Immature natural killer cell (primary cell): ENCODE measurements at regions not wholly inside any gene's neighbourhood (a gene's known extent, or its start where the extent isn't known, plus 50 kb on each side); places are given as distances from the start of the nearest gene placed in this dataset.
"Not testable (repeated sequence)": the region's sequence is repeated elsewhere in the genome, so short reads cannot be mapped to it uniquely, and the experiment has no call there.

Source experiments
- DNase-seq, 3 donors: peaks; one replicate each; pipeline ENCODE4 v3.0.0; 2022; ENCODE audit warnings: mixed read lengths in 1 of 3
- H3K27ac Mint-ChIP-seq, 6 donors: one replicate each; pipeline ENCODE4 v1.8.0; 2020; ENCODE audit warnings: mixed read lengths in 6 of 6, mild to moderate bottlenecking in 5 of 6, inconsistent platforms in 4 of 6, moderate library complexity in 3 of 6
- H3K27me3 Mint-ChIP-seq, 3 donors: one replicate each; pipeline ENCODE4 v1.8.0; 2020 to 2021; ENCODE audit warnings: low read depth in 3 of 3, mild to moderate bottlenecking in 3 of 3, mixed read lengths in 3 of 3, moderate library complexity in 3 of 3, inconsistent platforms in 1 of 3
- H3K36me3 Mint-ChIP-seq, 3 donors: one replicate each; pipeline ENCODE4 v1.8.0; 2020; ENCODE audit warnings: mixed read lengths in 3 of 3, inconsistent platforms in 2 of 3, mild to moderate bottlenecking in 2 of 3
- H3K4me1 Mint-ChIP-seq, 2 donors: one replicate each; pipeline ENCODE4 v1.8.0; 2020; ENCODE audit warnings: inconsistent platforms in 2 of 2, mild to moderate bottlenecking in 2 of 2, mixed read lengths in 2 of 2, moderate library complexity in 1 of 2
- H3K4me3 Mint-ChIP-seq, 5 donors: one replicate each; pipeline ENCODE4 v1.8.0; 2020; ENCODE audit warnings: mild to moderate bottlenecking in 5 of 5, mixed read lengths in 5 of 5, inconsistent platforms in 3 of 5, moderate library complexity in 3 of 5
- H3K9me3 Mint-ChIP-seq, 6 donors: one replicate each; pipeline ENCODE4 v1.8.0; 2020; ENCODE audit warnings: mild to moderate bottlenecking in 6 of 6, mixed read lengths in 6 of 6, inconsistent platforms in 4 of 6, moderate library complexity in 3 of 6

- no peak for DNase-seq
- no peaks in the 10 kb centered on the region for H3K36me3 Mint-ChIP-seq
- H3K4me3 Mint-ChIP-seq: no peak overlapping the region
- no peak overlapping the region for H3K27ac Mint-ChIP-seq
- no peaks in the 10 kb centered on the region for H3K9me3 Mint-ChIP-seq
- peaks cover 11 to 12% of the 10 kb centered on the region in 2 donors for H3K4me1 Mint-ChIP-seq
- peaks cover 4 to 11% (median 8%) of the 10 kb centered on the region in 3 donors for H3K27me3 Mint-ChIP-seq
Measured at GRCh38 chr7:142628945-142629344, 120.3 kb upstream of the PRSS1 start.

DNA sequence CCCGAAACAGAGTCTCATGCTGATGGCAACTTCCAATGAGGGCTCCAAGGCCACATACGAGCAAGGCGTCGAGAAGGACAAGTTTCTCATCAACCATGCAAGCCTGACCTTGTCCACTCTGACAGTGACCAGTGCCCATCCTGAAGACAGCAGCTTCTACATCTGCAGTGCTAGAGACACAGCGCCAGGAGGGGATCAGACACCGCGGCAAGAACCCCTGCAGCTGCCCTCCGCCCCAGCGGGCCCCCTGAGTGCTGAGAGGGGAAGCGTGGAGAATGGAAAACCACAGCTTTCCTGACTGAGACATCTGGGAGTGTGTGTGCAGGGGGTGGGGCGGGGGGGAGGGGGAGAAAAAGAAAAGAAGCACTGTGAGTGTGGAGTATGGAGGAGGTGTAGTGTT is 122.0 kb upstream of the PRSS1 start:
- not testable (repeated sequence) for H3K36me3 Mint-ChIP-seq, H3K4me3 Mint-ChIP-seq, DNase-seq, H3K27ac Mint-ChIP-seq, H3K4me1 Mint-ChIP-seq, H3K9me3 Mint-ChIP-seq
- H3K27me3 Mint-ChIP-seq: peaks cover 4 to 13% (median 8%) of the 10 kb centered on the region in 3 donors

- Mint-ChIP-seq H3K36me3 (no peaks in the 10 kb centered on the region), H3K27me3 (peaks cover 4 to 13% (median 6%) of the 10 kb centered on the region in 3 donors), H3K4me1 (peaks cover 0 to 3% of the 10 kb centered on the region in 2 donors), H3K27ac (no peak overlapping the region), H3K9me3 (no peaks in the 10 kb centered on the region), H3K4me3 (no peak overlapping the region)
- peak; percentile 49 to 64 (median 58) for DNase-seq
Measured at GRCh38 chr7:142626420-142627035, 122.7 kb upstream of the PRSS1 start.

GRCh38 chr7:142625216-142625615 is 124.1 kb upstream of the PRSS1 start:
- H3K4me3 Mint-ChIP-seq, DNase-seq, H3K36me3 Mint-ChIP-seq, H3K4me1 Mint-ChIP-seq, H3K9me3 Mint-ChIP-seq, H3K27ac Mint-ChIP-seq: not testable (repeated sequence)
- H3K27me3 Mint-ChIP-seq: peaks cover 4 to 13% (median 5%) of the 10 kb centered on the region in 3 donors

- peaks cover 1 to 2% (median 2%) of the 10 kb centered on the region in 3 donors for H3K27me3 Mint-ChIP-seq
- H3K4me3 Mint-ChIP-seq: no peak overlapping the region
- no peaks in the 10 kb centered on the region for H3K4me1 Mint-ChIP-seq
- no peaks in the 10 kb centered on the region for H3K36me3 Mint-ChIP-seq
- no peak overlapping the region for H3K27ac Mint-ChIP-seq
- no peak for DNase-seq
- no peaks in the 10 kb centered on the region for H3K9me3 Mint-ChIP-seq
Measured at GRCh38 chr7:142620402-142620801, 128.9 kb upstream of the PRSS1 start.

DNA sequence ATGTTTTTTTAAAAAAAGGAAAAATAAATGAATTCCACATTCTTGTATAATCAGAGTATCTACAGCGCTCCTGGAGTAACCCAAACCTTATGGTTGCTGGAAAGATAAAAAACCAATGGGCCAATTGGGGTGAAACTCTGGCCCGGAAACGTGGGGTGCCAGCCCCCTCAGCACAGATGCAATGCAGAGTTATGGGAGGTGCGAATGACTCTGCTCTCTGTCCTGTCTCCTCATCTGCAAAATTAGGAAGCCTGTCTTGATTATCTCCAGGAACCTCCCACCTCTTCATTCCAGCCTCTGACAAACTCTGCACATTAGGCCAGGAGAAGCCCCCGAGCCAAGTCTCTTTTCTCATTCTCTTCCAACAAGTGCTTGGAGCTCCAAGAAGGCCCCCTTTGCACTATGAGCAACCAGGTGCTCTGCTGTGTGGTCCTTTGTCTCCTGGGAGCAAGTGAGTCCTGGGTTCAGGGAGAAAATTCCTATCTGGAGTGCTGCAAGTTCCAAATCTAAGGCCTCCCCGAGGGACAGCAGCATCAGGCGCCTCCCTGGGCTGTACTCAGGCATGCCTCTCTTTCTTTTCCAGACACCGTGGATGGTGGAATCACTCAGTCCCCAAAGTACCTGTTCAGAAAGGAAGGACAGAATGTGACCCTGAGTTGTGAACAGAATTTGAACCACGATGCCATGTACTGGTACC is 130.5 kb upstream of the PRSS1 start:
- H3K27ac Mint-ChIP-seq: no peak overlapping the region
- H3K4me1 Mint-ChIP-seq: no peaks in the 10 kb centered on the region

DNA sequence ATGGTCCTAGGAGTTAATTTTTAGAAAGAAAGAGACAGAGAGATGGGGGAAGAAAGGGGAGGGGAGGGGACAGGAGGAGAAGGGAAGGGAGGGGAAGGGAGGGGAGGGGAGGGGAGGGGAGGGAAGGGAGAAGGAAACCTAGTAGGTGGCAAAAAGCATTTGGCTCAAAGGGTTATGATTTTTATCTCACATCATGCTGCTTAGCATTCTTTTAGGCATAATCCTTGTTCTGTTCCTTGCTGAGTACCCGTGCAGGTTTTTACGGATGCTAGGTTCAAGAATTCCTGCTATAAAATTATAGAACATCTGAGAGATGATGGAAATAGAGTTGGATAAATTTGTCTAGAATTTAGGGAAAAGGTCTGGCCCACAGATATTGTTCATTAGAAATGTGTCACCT is 132.4 kb upstream of the PRSS1 start:
- no peak for DNase-seq
- Mint-ChIP-seq H3K4me3 (no peak overlapping the region), H3K36me3 (no peaks in the 10 kb centered on the region), H3K27ac (no peak overlapping the region), H3K4me1 (no peaks in the 10 kb centered on the region), H3K27me3 (peaks cover 0 to 3% (median 2%) of the 10 kb centered on the region in 3 donors), H3K9me3 (no peaks in the 10 kb centered on the region)

More for the DNA sequence above, 130.5 kb upstream of the PRSS1 start:
- no peak overlapping the region for H3K4me3 Mint-ChIP-seq
- no peaks in the 10 kb centered on the region for H3K36me3 Mint-ChIP-seq
- DNase-seq: no peak
- no peaks in the 10 kb centered on the region for H3K9me3 Mint-ChIP-seq
- peaks cover 2 to 3% (median 2%) of the 10 kb centered on the region in 3 donors for H3K27me3 Mint-ChIP-seq

DNA sequence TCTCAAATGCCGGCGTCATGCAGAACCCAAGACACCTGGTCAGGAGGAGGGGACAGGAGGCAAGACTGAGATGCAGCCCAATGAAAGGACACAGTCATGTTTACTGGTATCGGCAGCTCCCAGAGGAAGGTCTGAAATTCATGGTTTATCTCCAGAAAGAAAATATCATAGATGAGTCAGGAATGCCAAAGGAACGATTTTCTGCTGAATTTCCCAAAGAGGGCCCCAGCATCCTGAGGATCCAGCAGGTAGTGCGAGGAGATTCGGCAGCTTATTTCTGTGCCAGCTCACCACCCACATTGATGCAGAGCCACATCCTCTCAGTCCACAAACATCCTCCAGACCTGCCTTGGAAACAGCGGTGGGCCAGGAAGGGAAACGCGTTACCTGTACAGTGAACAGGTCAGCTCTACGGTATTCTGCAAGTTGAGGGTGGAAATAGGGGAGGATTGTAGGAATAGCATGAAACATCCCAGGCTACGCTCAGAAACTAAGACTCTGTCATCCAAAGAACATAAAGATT is 133.1 kb upstream of the PRSS1 start:
- Mint-ChIP-seq H3K27me3 (peaks cover 2 to 3% (median 2%) of the 10 kb centered on the region in 3 donors), H3K4me3 (no peak overlapping the region), H3K36me3 (no peaks in the 10 kb centered on the region), H3K9me3 (no peaks in the 10 kb centered on the region), H3K27ac (no peak overlapping the region), H3K4me1 (no peaks in the 10 kb centered on the region)
- DNase-seq: no peak

DNA sequence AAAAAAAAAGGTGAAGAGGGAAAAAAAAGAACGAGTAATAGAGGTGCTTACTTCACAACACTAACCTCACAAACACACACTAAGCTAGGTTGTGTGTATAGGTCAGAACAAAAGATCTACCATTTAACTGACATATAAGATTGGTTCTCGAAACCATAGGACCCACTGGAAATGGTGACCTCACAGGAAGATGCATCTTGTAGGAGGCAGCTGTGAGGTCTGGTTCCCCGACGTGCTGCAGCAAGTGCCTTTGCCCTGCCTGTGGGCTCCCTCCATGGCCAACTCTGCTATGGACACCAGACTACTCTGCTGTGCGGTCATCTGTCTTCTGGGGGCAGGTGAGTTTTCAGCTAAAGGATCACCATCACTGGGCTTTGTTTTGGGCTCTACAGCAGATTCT is 133.8 kb upstream of the PRSS1 start:
- DNase-seq: no peak
- H3K9me3 Mint-ChIP-seq: no peaks in the 10 kb centered on the region
- no peak overlapping the region for H3K4me3 Mint-ChIP-seq
- no peaks in the 10 kb centered on the region for H3K4me1 Mint-ChIP-seq
- H3K27me3 Mint-ChIP-seq: peaks cover 2 to 3% (median 2%) of the 10 kb centered on the region in 3 donors
- no peak overlapping the region for H3K27ac Mint-ChIP-seq
- no peaks in the 10 kb centered on the region for H3K36me3 Mint-ChIP-seq

DNA sequence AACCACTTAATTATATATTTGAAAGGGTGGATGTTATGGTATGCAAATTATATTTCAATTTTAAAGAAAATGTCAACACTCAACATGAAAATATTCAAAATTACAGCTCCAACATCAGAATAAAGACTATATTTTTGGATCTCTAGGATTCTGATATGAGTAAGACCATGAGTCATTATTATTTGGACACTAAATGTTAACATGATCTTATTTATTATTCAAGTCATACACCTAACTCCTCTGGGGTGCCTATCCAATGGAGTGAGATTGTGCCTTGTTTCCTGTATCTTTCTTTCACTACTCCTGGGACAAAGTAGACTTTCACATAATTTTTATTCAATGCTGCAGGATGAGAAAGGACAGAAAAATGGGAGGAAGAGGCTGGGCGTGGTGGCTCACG is 135.2 kb upstream of the PRSS1 start:
- Mint-ChIP-seq H3K36me3 (no peaks in the 10 kb centered on the region), H3K27me3 (peaks cover 2 to 5% (median 3%) of the 10 kb centered on the region in 3 donors), H3K4me1 (no peaks in the 10 kb centered on the region), H3K27ac (no peak overlapping the region), H3K9me3 (no peaks in the 10 kb centered on the region), H3K4me3 (no peak overlapping the region)
- no peak for DNase-seq

DNA sequence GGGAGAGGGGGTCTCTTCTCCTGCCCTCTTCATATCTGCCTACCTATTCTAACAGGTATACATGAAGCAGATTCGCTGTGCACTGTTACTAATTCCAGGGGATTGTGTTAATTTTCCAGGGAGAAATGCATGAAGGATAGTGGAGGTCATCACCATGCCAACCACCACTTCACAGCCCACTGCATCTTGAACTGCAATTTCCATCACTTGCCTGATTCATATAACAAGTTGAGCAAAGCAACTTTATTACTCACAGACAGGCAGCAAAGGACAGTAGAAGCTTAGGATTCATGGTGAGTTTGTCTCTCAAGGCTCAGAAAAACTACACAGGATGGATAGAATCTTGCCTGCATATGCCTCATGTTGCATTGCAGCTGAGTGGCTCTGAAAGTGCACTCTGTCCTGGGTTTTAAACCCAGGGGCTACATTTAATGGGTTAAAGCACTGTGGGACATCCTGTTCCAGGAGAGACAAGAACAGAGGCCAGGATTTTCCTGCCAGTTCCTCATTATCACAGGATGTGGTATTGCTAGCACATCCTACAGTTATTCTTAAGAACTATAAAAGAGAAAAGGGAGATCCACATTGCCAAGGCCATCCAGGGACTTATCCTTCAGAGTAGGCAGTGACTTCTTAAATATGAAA is 136.9 kb upstream of the PRSS1 start:
- H3K27ac Mint-ChIP-seq: no peak overlapping the region
- no peaks in the 10 kb centered on the region for H3K4me1 Mint-ChIP-seq

DNA sequence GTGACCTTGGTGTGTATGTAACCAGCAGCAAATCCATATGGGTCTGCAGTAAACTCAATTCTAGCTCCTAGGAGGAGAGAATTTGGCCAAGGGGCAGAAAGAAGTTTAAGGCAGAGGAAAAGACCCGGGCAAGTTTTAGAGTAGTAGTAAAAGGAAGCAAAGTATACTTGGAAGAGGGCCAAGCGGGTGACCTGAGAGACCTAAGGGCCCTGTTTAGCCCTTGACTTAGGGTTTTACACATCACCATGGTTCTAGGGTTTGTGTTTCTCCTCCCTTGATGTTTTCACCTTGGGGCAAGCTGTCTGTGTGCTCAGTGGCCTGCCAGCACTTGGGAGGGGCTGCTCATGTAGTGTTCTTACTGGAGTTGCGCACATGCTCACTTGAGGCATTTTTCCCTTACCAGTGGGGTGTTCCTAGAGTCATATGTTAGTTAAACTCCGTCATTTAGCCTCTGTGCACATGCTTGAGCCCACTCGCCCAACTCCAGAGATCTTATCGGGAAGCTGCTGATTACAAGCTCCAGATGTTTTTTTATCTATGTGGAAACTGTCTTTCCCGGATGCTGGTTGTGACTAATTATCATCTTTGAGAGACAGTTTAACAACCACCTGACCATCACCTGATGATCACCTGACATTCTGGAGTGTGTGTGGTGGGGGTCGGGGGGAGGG is 137.6 kb upstream of the PRSS1 start:
- no peaks in the 10 kb centered on the region for H3K9me3 Mint-ChIP-seq
- DNase-seq: no peak
- H3K27me3 Mint-ChIP-seq: peaks cover 3 to 5% (median 3%) of the 10 kb centered on the region in 3 donors
- no peaks in the 10 kb centered on the region for H3K36me3 Mint-ChIP-seq
- no peaks in the 10 kb centered on the region for H3K4me1 Mint-ChIP-seq
- no peak overlapping the region for H3K4me3 Mint-ChIP-seq
- H3K27ac Mint-ChIP-seq: no peak overlapping the region

More for the DNA sequence above, 136.9 kb upstream of the PRSS1 start:
- no peaks in the 10 kb centered on the region for H3K36me3 Mint-ChIP-seq
- DNase-seq: no peak
- H3K9me3 Mint-ChIP-seq: no peaks in the 10 kb centered on the region
- peaks cover 3 to 5% (median 3%) of the 10 kb centered on the region in 3 donors for H3K27me3 Mint-ChIP-seq
- no peak overlapping the region for H3K4me3 Mint-ChIP-seq

- H3K27ac Mint-ChIP-seq: peak overlapping the region in 1 of 6 donors; percentile 27
- H3K36me3 Mint-ChIP-seq: no peaks in the 10 kb centered on the region
- no peaks in the 10 kb centered on the region for H3K9me3 Mint-ChIP-seq
- DNase-seq: no peak
- H3K4me1 Mint-ChIP-seq: peaks cover 0 to 7% of the 10 kb centered on the region in 2 donors
- H3K27me3 Mint-ChIP-seq: peaks cover 2 to 4% (median 3%) of the 10 kb centered on the region in 3 donors
- H3K4me3 Mint-ChIP-seq: no peak overlapping the region
Measured at GRCh38 chr7:142608630-142609428, 140.4 kb upstream of the PRSS1 start.
